SU-DHL-6 (cell line): ENCODE measurements at regions not wholly inside any gene's neighbourhood (a gene's known extent, or its start where the extent isn't known, plus 50 kb on each side); places are given as distances from the start of the nearest gene placed in this dataset.

Source experiments
- CTCF ChIP-seq: fragments of 200-600 bp; sonication (generic); IDR thresholded peaks from one replicate; pipeline ENCODE4 v1.5.1; 2017; ENCODE audit warnings: antibody characterized with exemption, mild to moderate bottlenecking, low read length, moderate library complexity; ENCODE audit not compliant: insufficient read depth, poor library complexity, severe bottlenecking
- EZH2phosphoT487 ChIP-seq: fragments of 200-600 bp; sonication (generic), shearing (Covaris generic); conservative IDR thresholded peaks from 2 replicates; pipeline ENCODE4 v1.6.1; 2018; ENCODE audit warnings: mild to moderate bottlenecking, antibody characterized with exemption, low read length, moderate library complexity, mixed read lengths

- no peak for TF ChIP-seq EZH2phosphoT487
- no peak for TF ChIP-seq CTCF
Measured at GRCh38 chr11:15509082-15509481, 394.4 kb downstream of the INSC start.
